ENCODE measurements at regions not wholly inside any gene's neighbourhood (a gene's known extent, or its start where the extent isn't known, plus 50 kb on each side); places are given as distances from the start of the nearest gene placed in this dataset.

DNA sequence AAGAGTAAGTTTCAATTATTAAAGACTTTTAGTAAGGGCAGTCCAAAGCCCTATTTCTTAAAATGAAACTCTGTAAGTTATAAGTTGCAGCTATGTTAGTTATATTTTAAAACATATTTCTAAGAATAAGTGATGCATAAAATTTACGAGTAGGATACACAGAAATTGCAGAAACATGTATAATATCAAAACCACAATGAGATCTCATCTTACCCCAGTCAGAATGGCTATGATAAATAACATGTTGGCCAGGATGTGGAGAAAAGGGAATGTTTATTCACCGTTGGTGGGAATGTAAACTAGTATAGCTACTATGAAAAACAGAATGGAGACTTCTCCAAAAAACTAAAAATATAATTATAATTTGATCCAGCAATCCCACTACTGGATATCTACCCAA, 201.2 kb downstream of the CBLN2 start:
- 53 to 55% methylated on average over 2 of the region's 2 CpGs for WGBS, 2 donors
- Histone ChIP-seq H3K9me3 (no peaks in the 10 kb centered on the region), H3K27me3 (no peaks in the 10 kb centered on the region), H3K4me3 (no peak overlapping the region), H3K36me3 (no peaks in the 10 kb centered on the region), H3K4me1 (no peaks in the 10 kb centered on the region), H3K27ac (no peak overlapping the region)
- intact Hi-C loops (cut with DNase I): no loop called here
- TF ChIP-seq, protein P1, sequence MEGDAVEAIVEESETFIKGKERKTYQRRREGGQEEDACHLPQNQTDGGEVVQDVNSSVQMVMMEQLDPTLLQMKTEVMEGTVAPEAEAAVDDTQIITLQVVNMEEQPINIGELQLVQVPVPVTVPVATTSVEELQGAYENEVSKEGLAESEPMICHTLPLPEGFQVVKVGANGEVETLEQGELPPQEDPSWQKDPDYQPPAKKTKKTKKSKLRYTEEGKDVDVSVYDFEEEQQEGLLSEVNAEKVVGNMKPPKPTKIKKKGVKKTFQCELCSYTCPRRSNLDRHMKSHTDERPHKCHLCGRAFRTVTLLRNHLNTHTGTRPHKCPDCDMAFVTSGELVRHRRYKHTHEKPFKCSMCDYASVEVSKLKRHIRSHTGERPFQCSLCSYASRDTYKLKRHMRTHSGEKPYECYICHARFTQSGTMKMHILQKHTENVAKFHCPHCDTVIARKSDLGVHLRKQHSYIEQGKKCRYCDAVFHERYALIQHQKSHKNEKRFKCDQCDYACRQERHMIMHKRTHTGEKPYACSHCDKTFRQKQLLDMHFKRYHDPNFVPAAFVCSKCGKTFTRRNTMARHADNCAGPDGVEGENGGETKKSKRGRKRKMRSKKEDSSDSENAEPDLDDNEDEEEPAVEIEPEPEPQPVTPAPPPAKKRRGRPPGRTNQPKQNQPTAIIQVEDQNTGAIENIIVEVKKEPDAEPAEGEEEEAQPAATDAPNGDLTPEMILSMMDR (IDR thresholded peaks at IDR 0.05): no peak
- TF ChIP-seq POLR2A (IDR thresholded peaks at IDR 0.05) (no peak), POLR2AphosphoS5 (IDR thresholded peaks at IDR 0.05) (no peak), EP300 (IDR thresholded peaks at IDR 0.05) (no peak)
- DNase-seq: no peak

DNA sequence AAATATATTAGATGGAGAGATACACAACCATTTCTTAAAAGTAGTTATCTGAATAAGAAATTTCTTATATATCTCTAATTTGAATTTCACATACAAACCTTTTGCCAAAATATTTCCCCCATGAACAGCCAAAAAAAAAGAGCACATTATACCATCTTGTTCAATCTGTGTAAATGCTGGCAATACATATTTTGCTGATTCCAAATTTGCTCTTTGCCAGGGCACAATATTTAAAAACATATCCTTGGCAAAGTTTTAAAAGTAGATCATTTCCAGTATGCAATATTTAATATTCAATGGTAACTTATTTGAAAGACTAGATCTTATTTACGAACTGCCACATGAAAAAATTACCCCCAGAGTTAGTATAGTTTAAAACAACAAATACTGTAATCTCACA, 204.2 kb downstream of the CBLN2 start:
- H3K36me3 ChIP-seq: no peaks in the 10 kb centered on the region
- WGBS, 2 donors: 76 to 89% methylated on average over 1 of the region's 1 CpG
- DNase-seq: no peak

DNA sequence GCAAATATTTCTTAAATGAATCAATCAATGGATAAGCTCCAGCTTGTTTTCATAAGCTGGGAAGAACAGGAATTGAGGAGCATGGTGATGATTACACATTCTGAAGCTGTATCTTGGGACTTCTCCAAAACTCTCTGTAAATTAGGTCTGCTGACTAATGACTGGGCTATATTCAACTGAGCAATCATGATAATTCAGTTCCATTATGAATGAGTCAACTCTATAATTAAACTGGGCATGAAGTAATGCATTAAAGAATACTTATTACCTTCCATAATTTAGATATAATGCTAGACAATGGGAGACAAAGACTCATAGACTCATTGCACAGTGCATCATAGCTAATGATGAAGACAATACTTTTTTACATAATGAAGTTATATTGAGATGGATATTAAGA, 207.4 kb downstream of the CBLN2 start:
- DNase-seq: no peak
- Histone ChIP-seq H3K4me1 (no peaks in the 10 kb centered on the region), H3K27ac (no peak overlapping the region), H3K9me3 (no peaks in the 10 kb centered on the region), H3K4me3 (no peak overlapping the region), H3K27me3 (no peaks in the 10 kb centered on the region), H3K36me3 (no peaks in the 10 kb centered on the region)
- TF ChIP-seq POLR2AphosphoS5 (IDR thresholded peaks at IDR 0.05): no peak
- TF ChIP-seq, protein P1 (IDR thresholded peaks at IDR 0.05): no peak
- TF ChIP-seq POLR2A (IDR thresholded peaks at IDR 0.05): no peak
- TF ChIP-seq EP300 (IDR thresholded peaks at IDR 0.05): no peak
- intact Hi-C loops (cut with DNase I): no loop called here

More for the DNA sequence above, 204.2 kb downstream of the CBLN2 start:
- Histone ChIP-seq H3K4me1 (no peaks in the 10 kb centered on the region), H3K27ac (no peak overlapping the region), H3K27me3 (no peaks in the 10 kb centered on the region), H3K4me3 (no peak overlapping the region), H3K9me3 (no peaks in the 10 kb centered on the region)
- intact Hi-C loops (cut with DNase I): no loop called here
- TF ChIP-seq, protein P1 (IDR thresholded peaks at IDR 0.05): no peak
- no peak for TF ChIP-seq EP300 (IDR thresholded peaks at IDR 0.05)
- no peak for TF ChIP-seq POLR2A (IDR thresholded peaks at IDR 0.05)
- TF ChIP-seq POLR2AphosphoS5 (IDR thresholded peaks at IDR 0.05): no peak

DNA sequence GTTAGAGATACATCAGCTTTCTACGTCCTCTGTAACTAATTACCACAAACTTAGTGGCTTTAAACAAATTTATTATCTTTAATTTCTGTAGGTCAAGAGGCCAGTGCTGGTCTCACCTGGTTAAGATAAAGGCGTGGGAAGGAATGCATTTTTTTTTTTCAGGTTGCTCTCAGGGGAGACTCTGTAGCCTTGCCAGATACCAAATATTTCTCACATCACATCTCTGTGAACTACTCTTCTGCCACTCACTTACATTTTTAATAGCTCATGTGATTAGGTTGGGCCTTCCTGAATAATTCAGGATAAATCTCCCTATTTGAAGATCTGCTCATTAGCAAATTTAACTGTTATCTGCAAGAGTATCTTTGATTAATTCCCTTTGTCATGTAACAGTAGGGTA, 214.6 kb downstream of the CBLN2 start:
- TF ChIP-seq EP300 (IDR thresholded peaks at IDR 0.05) (no peak), POLR2AphosphoS5 (IDR thresholded peaks at IDR 0.05) (no peak), POLR2A (IDR thresholded peaks at IDR 0.05) (no peak)
- TF ChIP-seq, protein P1 (IDR thresholded peaks at IDR 0.05): no peak

DNA sequence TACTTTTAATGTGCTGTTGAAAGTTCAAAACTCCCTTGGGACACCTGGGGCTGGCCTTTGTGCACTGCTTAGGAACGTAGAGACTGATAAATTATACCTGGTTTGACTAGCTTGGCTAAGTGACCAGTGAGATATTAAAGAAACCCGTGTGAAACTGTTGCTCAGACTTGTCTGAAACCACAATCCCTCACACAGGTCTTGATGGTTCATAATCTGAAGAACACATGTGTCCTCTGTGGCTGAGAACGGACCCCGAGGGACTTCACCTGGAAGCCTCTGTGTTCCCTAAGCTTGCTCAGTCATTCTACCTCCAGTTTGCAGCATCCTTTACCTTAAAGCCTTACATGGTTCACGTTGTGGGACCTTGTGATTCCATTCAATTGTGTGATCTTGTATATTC, 218.8 kb downstream of the CBLN2 start:
- Histone ChIP-seq H3K4me1 (no peaks in the 10 kb centered on the region), H3K9me3 (no peaks in the 10 kb centered on the region), H3K27ac (no peak overlapping the region), H3K36me3 (no peaks in the 10 kb centered on the region), H3K27me3 (no peaks in the 10 kb centered on the region), H3K4me3 (no peak overlapping the region)
- 64 to 75% methylated on average over 5 of the region's 5 CpGs for WGBS, 2 donors
- TF ChIP-seq, protein P1 (IDR thresholded peaks at IDR 0.05): no peak
- no peak for TF ChIP-seq POLR2A (IDR thresholded peaks at IDR 0.05)
- TF ChIP-seq EP300 (IDR thresholded peaks at IDR 0.05): no peak
- TF ChIP-seq POLR2AphosphoS5 (IDR thresholded peaks at IDR 0.05): no peak
- DNase-seq: no peak
- intact Hi-C loops (cut with DNase I): no loop called here

More for the DNA sequence above, 214.6 kb downstream of the CBLN2 start:
- intact Hi-C loops (cut with DNase I): no loop called here
- WGBS, 2 donors: 26 to 55% methylated on average over 2 of the region's 2 CpGs
- Histone ChIP-seq H3K27me3 (no peaks in the 10 kb centered on the region), H3K4me3 (no peak overlapping the region), H3K36me3 (no peaks in the 10 kb centered on the region), H3K4me1 (no peaks in the 10 kb centered on the region), H3K9me3 (no peaks in the 10 kb centered on the region), H3K27ac (no peak overlapping the region)
- DNase-seq: no peak
